Neural progenitor cell (in vitro differentiated cells): ENCODE measurements at regions not wholly inside any gene's neighbourhood (a gene's known extent, or its start where the extent isn't known, plus 50 kb on each side); places are given as distances from the start of the nearest gene placed in this dataset.

ENCODE experiments used
- DNase-seq: peaks from one replicate; pipeline ENCODE4 v3.0.0-alpha.2; 2016; ENCODE audit warnings: low spot score
- H2AFZ ChIP-seq: fragments of 200-600 bp; sonication (generic); replicated peaks from 2 replicates; pipeline ENCODE4 v1.6.1; 2016; ENCODE audit warnings: antibody characterized with exemption
- H3F3A ChIP-seq: fragments of 200-600 bp; sonication (generic); 2 replicates; pipeline ENCODE4 v1.6.1; 2016; ENCODE audit warnings: antibody characterized with exemption, low read depth
- H3K27ac ChIP-seq: fragments of 200-600 bp; sonication (generic); 2 replicates; pipeline ENCODE4 v1.5.1; 2016; ENCODE audit warnings: mild to moderate bottlenecking
- H3K27me3 ChIP-seq: fragments of 200-600 bp; sonication (generic); 2 replicates; pipeline ENCODE4 v1.6.1; 2016; ENCODE audit warnings: mild to moderate bottlenecking, moderate library complexity
- H3K36me3 ChIP-seq: fragments of 200-600 bp; sonication (generic); 2 replicates; pipeline ENCODE4 v1.5.1; 2016
- H3K4me1 ChIP-seq: fragments of 200-600 bp; sonication (generic); 2 replicates; pipeline ENCODE4 v1.6.1; 2016; ENCODE audit warnings: mixed run types
- H3K4me2 ChIP-seq: fragments of 200-600 bp; sonication (generic); 2 replicates; pipeline ENCODE4 v1.6.1; 2016
- H3K4me3 ChIP-seq: fragments of 200-600 bp; sonication (generic); 2 replicates; pipeline ENCODE4 v1.5.1; 2016
- H3K79me2 ChIP-seq: fragments of 200-600 bp; sonication (generic); 2 replicates; pipeline ENCODE4 v1.6.1; 2016; ENCODE audit warnings: low read depth
- H3K9ac ChIP-seq: fragments of 200-600 bp; sonication (generic); 2 replicates; pipeline ENCODE4 v1.6.1; 2016
- H3K9me3 ChIP-seq: fragments of 200-600 bp; sonication (generic); 2 replicates; pipeline ENCODE4 v1.5.1; 2016; ENCODE audit warnings: low read depth
- H4K20me1 ChIP-seq: fragments of 200-600 bp; sonication (generic); 2 replicates; pipeline ENCODE4 v1.6.1; 2016; ENCODE audit warnings: low read depth
- H3K27ac Mint-ChIP-seq: 3 replicates; pipeline ENCODE4 v1.8.0; 2021; ENCODE audit warnings: mixed read lengths
- H3K27me3 Mint-ChIP-seq: 2 replicates; pipeline ENCODE4 v1.8.0; 2022; ENCODE audit warnings: low read depth, mild to moderate bottlenecking, inconsistent platforms, moderate library complexity, mixed read lengths; ENCODE audit not compliant: insufficient read depth
- H3K36me3 Mint-ChIP-seq: 3 replicates; pipeline ENCODE4 v1.8.0; 2021; ENCODE audit warnings: mixed read lengths
- H3K4me1 Mint-ChIP-seq: 3 replicates; pipeline ENCODE4 v1.8.0; 2021; ENCODE audit warnings: mixed read lengths
- H3K4me3 Mint-ChIP-seq: 3 replicates; pipeline ENCODE4 v1.8.0; 2021; ENCODE audit warnings: mild to moderate bottlenecking, moderate library complexity, mixed read lengths
- H3K9me3 Mint-ChIP-seq: 3 replicates; pipeline ENCODE4 v1.8.0; 2020; ENCODE audit warnings: mixed read lengths
- CTCF ChIP-seq: fragments of 200-600 bp; sonication (generic); IDR thresholded peaks from 2 replicates; pipeline ENCODE4 v1.5.1; 2017; ENCODE audit warnings: antibody characterized with exemption, mild to moderate bottlenecking
- EZH2 ChIP-seq: fragments of 200-600 bp; sonication (generic); IDR thresholded peaks from 2 replicates; pipeline ENCODE4 v1.6.1; 2017; ENCODE audit warnings: antibody characterized with exemption, mild to moderate bottlenecking, moderate library complexity
- EZH2phosphoT487 ChIP-seq: fragments of 200-600 bp; sonication (generic); IDR thresholded peaks from 2 replicates; pipeline ENCODE4 v1.6.1; 2017; ENCODE audit warnings: antibody characterized with exemption

DNA sequence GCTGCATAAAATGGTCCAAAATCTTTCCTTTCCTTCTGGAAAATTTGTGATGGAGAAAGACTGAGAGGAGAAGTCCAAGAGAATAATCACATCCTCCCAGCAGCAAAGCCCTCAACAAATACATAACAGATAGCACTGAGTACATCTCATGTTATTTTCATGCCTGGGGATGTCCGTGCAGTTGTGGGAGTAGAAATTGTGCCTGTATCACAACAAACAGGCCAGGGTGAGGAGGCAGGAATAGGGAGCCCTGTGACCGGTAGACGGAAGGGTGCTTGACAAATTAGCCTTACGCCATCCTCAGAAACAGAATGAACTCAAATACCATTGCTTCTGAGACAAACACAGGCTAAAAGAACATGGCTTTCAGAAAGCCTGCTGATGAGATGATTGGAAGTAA is 333.2 kb upstream of the UMPS start:
- Mint-ChIP-seq H3K9me3 (no peaks in the 10 kb centered on the region), H3K27ac (no peak overlapping the region), H3K4me3 (no peak overlapping the region), H3K36me3 (peaks cover 12% of the 10 kb centered on the region), H3K27me3 (no peaks in the 10 kb centered on the region), H3K4me1 (peaks cover 14% of the 10 kb centered on the region)
- Histone ChIP-seq H2AFZ (no peak overlapping the region), H3K36me3 (no peaks in the 10 kb centered on the region), H3K79me2 (no peaks in the 10 kb centered on the region), H3K27ac (no peak overlapping the region), H3K4me1 (peaks cover 15% of the 10 kb centered on the region), H3K9me3 (no peaks in the 10 kb centered on the region), H3K27me3 (no peaks in the 10 kb centered on the region), H3F3A (peaks cover 11% of the 10 kb centered on the region), H4K20me1 (no peaks in the 10 kb centered on the region), H3K9ac (no peak overlapping the region), H3K4me3 (no peak overlapping the region), H3K4me2 (no peak overlapping the region)
- TF ChIP-seq CTCF (no peak), EZH2phosphoT487 (no peak)
- no peak for DNase-seq

- DNase-seq = no peak
- Mint-ChIP-seq H3K36me3 (peaks cover 13% of the 10 kb centered on the region), H3K27me3 (no peaks in the 10 kb centered on the region), H3K9me3 (no peaks in the 10 kb centered on the region), H3K27ac (no peak overlapping the region), H3K4me3 (no peak overlapping the region), H3K4me1 (peaks cover 26% of the 10 kb centered on the region)
- Histone ChIP-seq H3K4me3 (no peak overlapping the region), H3K27ac (no peak overlapping the region), H3F3A (peaks cover 11% of the 10 kb centered on the region), H3K9me3 (no peaks in the 10 kb centered on the region), H3K4me1 (peaks cover 30% of the 10 kb centered on the region), H3K4me2 (no peak overlapping the region), H3K27me3 (no peaks in the 10 kb centered on the region), H3K36me3 (no peaks in the 10 kb centered on the region), H3K9ac (no peak overlapping the region), H2AFZ (no peak overlapping the region), H4K20me1 (no peaks in the 10 kb centered on the region), H3K79me2 (no peaks in the 10 kb centered on the region)
- TF ChIP-seq CTCF (no peak), EZH2 (no peak), EZH2phosphoT487 (no peak)
Observed at GRCh38 chr3:124398594-124398993, 331.7 kb upstream of the UMPS start.

- Histone ChIP-seq H3F3A (peaks cover 3% of the 10 kb centered on the region), H3K9me3 (no peaks in the 10 kb centered on the region), H3K4me2 (no peak overlapping the region), H2AFZ (no peak overlapping the region), H3K27ac (no peak overlapping the region), H3K4me1 (peaks cover 23% of the 10 kb centered on the region), H3K4me3 (no peak overlapping the region), H3K79me2 (no peaks in the 10 kb centered on the region), H3K9ac (no peak overlapping the region), H3K27me3 (no peaks in the 10 kb centered on the region), H4K20me1 (no peaks in the 10 kb centered on the region), H3K36me3 (no peaks in the 10 kb centered on the region)
- peak overlapping the region; percentile 83 for H3K27ac Mint-ChIP-seq
- peak; percentile 23 for DNase-seq
- peaks cover 23% of the 10 kb centered on the region for H3K4me1 Mint-ChIP-seq
- H3K27me3 Mint-ChIP-seq = no peaks in the 10 kb centered on the region
- H3K9me3 Mint-ChIP-seq = no peaks in the 10 kb centered on the region
- H3K4me3 Mint-ChIP-seq = no peak overlapping the region
- H3K36me3 Mint-ChIP-seq = peaks cover 22% of the 10 kb centered on the region
- TF ChIP-seq EZH2 (no peak), CTCF (no peak), EZH2phosphoT487 (no peak)
Observed at GRCh38 chr3:124401843-124402242, 328.4 kb upstream of the UMPS start.

GRCh38 chr3:124402791-124403190 is 327.5 kb upstream of the UMPS start:
- Mint-ChIP-seq H3K9me3 (no peaks in the 10 kb centered on the region), H3K4me3 (no peak overlapping the region), H3K4me1 (peaks cover 23% of the 10 kb centered on the region), H3K27ac (no peak overlapping the region), H3K36me3 (peaks cover 21% of the 10 kb centered on the region), H3K27me3 (no peaks in the 10 kb centered on the region)
- no peaks in the 10 kb centered on the region for H3K79me2 ChIP-seq
- H3K36me3 ChIP-seq = no peaks in the 10 kb centered on the region
- H3K9me3 ChIP-seq = no peaks in the 10 kb centered on the region
- no peak for DNase-seq
- H4K20me1 ChIP-seq = no peaks in the 10 kb centered on the region
- TF ChIP-seq EZH2 = no peak
- TF ChIP-seq EZH2phosphoT487 = no peak
- no peak for TF ChIP-seq CTCF
- H3K4me1 ChIP-seq = peaks cover 23% of the 10 kb centered on the region
- no peak overlapping the region for H3K4me3 ChIP-seq
- H3K9ac ChIP-seq = no peak overlapping the region
- no peak overlapping the region for H2AFZ ChIP-seq
- H3K4me2 ChIP-seq = no peak overlapping the region
- no peaks in the 10 kb centered on the region for H3F3A ChIP-seq
- H3K27ac ChIP-seq = no peak overlapping the region
- H3K27me3 ChIP-seq = no peaks in the 10 kb centered on the region
